ENCODE measurements at regions not wholly inside any gene's neighbourhood (a gene's known extent, or its start where the extent isn't known, plus 50 kb on each side); places are given as distances from the start of the nearest gene placed in this dataset.

DNA sequence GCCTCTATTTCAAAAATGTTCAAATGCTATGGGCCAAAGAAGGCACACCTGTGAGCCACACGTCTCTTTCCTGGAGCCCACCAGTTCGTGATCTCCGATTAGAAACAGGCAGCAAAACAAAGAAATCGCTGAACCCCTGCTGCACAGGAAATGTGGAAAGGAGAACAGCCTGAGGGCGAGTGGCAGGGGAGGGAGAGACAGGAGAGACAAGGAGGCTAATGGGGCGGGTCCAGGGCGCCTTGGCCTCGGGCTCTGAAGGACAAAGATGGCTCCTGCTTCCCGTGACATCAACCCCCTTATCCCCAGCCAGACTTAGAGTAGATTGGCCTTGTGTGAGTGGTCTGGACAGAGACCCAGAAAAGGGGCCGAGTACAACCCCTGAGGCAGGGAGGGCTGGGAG is 62.4 kb upstream of the DOCK1 start:
- no peak for TF ChIP-seq EZH2 (IDR thresholded peaks at IDR 0.05; ENCODE audit: low read length, missing control alignments)
- TF ChIP-seq, protein P1, sequence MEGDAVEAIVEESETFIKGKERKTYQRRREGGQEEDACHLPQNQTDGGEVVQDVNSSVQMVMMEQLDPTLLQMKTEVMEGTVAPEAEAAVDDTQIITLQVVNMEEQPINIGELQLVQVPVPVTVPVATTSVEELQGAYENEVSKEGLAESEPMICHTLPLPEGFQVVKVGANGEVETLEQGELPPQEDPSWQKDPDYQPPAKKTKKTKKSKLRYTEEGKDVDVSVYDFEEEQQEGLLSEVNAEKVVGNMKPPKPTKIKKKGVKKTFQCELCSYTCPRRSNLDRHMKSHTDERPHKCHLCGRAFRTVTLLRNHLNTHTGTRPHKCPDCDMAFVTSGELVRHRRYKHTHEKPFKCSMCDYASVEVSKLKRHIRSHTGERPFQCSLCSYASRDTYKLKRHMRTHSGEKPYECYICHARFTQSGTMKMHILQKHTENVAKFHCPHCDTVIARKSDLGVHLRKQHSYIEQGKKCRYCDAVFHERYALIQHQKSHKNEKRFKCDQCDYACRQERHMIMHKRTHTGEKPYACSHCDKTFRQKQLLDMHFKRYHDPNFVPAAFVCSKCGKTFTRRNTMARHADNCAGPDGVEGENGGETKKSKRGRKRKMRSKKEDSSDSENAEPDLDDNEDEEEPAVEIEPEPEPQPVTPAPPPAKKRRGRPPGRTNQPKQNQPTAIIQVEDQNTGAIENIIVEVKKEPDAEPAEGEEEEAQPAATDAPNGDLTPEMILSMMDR (conservative IDR thresholded peaks at IDR 0.05 in 1 of 2, IDR thresholded peaks at IDR 0.05 in 1 of 2; ENCODE audit: low read depth in 1 of 2, low read length in 2 of 2): no peak

Data from fibroblast of lung (primary cell).